ENCODE measurements at regions not wholly inside any gene's neighbourhood (a gene's known extent, or its start where the extent isn't known, plus 50 kb on each side); places are given as distances from the start of the nearest gene placed in this dataset.

- Histone ChIP-seq H3T11ph (ENCODE audit: low read length) (no peak overlapping the region), H2BK15ac (ENCODE audit: low read depth, low read length) (no peak overlapping the region), H4K91ac (ENCODE audit: insufficient read length, low read depth, low read length) (no peak overlapping the region), H3K14ac (ENCODE audit: insufficient read depth, low read length) (no peak overlapping the region), H2BK12ac (ENCODE audit: insufficient read length, low read depth, low read length) (no peak overlapping the region), H2BK20ac (ENCODE audit: low read depth, low read length, poor library complexity, severe bottlenecking) (no peak overlapping the region), H2AFZ (ENCODE audit: low read length) (no peak overlapping the region), H3K9me3 (ENCODE audit: control insufficient read depth, low read depth, low read length) (no peaks in the 10 kb centered on the region), H3K23ac (ENCODE audit: insufficient read length, low read depth, low read length) (no peak overlapping the region), H3K23me2 (ENCODE audit: insufficient read length, low read depth, low read length, poor library complexity, severe bottlenecking) (no peaks in the 10 kb centered on the region), H4K20me1 (ENCODE audit: control insufficient read depth, insufficient read depth, insufficient read length) (no peaks in the 10 kb centered on the region), H3K4ac (ENCODE audit: low read depth, low read length) (no peak overlapping the region), H4K5ac (ENCODE audit: insufficient read length, low read depth, low read length) (no peak overlapping the region), H3K27ac (ENCODE audit: insufficient read length, low read depth, low read length) (no peak overlapping the region), H4K8ac (replicated peaks; ENCODE audit: insufficient read length, low read depth, low read length) (no peak overlapping the region), H3K79me2 (ENCODE audit: insufficient read depth, low read length) (no peaks in the 10 kb centered on the region), H3K9ac (ENCODE audit: extremely low read depth, insufficient read length, low read length) (no peak overlapping the region), H2AK5ac (ENCODE audit: insufficient read length, low read length) (no peak overlapping the region), H3K56ac (ENCODE audit: insufficient read length, low read depth, low read length) (no peak overlapping the region), H3K27me3 (ENCODE audit: insufficient read depth, low read length) (no peaks in the 10 kb centered on the region), H3K4me1 (ENCODE audit: insufficient read depth, low read length) (no peaks in the 10 kb centered on the region), H2BK5ac (ENCODE audit: insufficient read length, low read length) (no peak overlapping the region), H3K4me2 (ENCODE audit: insufficient read depth, insufficient read length, low read length) (no peak overlapping the region), H3K18ac (ENCODE audit: insufficient read length, low read depth, low read length) (no peak overlapping the region), H2BK120ac (ENCODE audit: low read depth, low read length, poor library complexity, severe bottlenecking) (no peak overlapping the region), H3K79me1 (ENCODE audit: insufficient read depth, low read depth, low read length, poor library complexity, severe bottlenecking) (no peaks in the 10 kb centered on the region)
- no peaks in the 10 kb centered on the region for H3K4me1 Mint-ChIP-seq
- no peaks in the 10 kb centered on the region for H3K36me3 Mint-ChIP-seq (ENCODE audit: insufficient read depth in 1 of 3, low read depth in 3 of 3)
- no peak for DNase-seq
- TF ChIP-seq CTCF (conservative IDR thresholded peaks at IDR 0.05) = no peak
- H3K27me3 Mint-ChIP-seq (ENCODE audit: low read depth) = no peaks in the 10 kb centered on the region
- H3K27ac Mint-ChIP-seq = no peak overlapping the region; a peak in 1 of 7 replicates
- H3K4me3 Mint-ChIP-seq = no peak overlapping the region
- H3K9me3 Mint-ChIP-seq = no peaks in the 10 kb centered on the region; a peak in 1 of 5 replicates
- WGBS (ENCODE audit: extremely low coverage, insufficient read length, low lambda C conversion rate) = no CpG with 5 or more reads among the region's 4 CpGs
Measured at GRCh38 chr1:78762113-78762512, 112.5 kb downstream of the IFI44 start.

Measured in H9 (cell line).